Stimulated activated CD8-positive, alpha-beta memory T cell treated with anti-CD3 and anti-CD28 coated beads, Interleukin-7, amount 100 ng/mL, for 48 hours (primary cell): ENCODE measurements at regions not wholly inside any gene's neighbourhood (a gene's known extent, or its start where the extent isn't known, plus 50 kb on each side); places are given as distances from the start of the nearest gene placed in this dataset.
"Not testable (repeated sequence)": the region's sequence is repeated elsewhere in the genome, so short reads cannot be mapped to it uniquely, and the experiment has no call there.

Experiments
- DNase-seq, 2 donors: peaks; one replicate each; pipeline ENCODE4 v3.0.0-alpha.2; 2020; ENCODE audit warnings: low read depth in 1 of 2; ENCODE audit errors: extremely low read depth in 1 of 2

GRCh38 chr3:157859541-157859940, 246.7 kb downstream of the SHOX2 start:
- DNase-seq: no peak

GRCh38 chr3:157858821-157859220, 247.4 kb downstream of the SHOX2 start:
- DNase-seq: no peak

- DNase-seq: no peak
These were observed 248.8 kb downstream of the SHOX2 start for GRCh38 chr3:157857440-157857839.

GRCh38 chr3:157856078-157856939, 249.9 kb downstream of the SHOX2 start:
- DNase-seq: no peak

- DNase-seq: not testable (repeated sequence)
These were observed 260.4 kb downstream of the SHOX2 start for GRCh38 chr3:157845839-157846238.

- no peak for DNase-seq
These were observed 261.2 kb downstream of the SHOX2 start for GRCh38 chr3:157844800-157845565.

GRCh38 chr3:157844216-157844615, 262.0 kb downstream of the SHOX2 start:
- no peak for DNase-seq

- no peak for DNase-seq
These were observed 265.2 kb downstream of the SHOX2 start for GRCh38 chr3:157841029-157841428.

GRCh38 chr3:157840564-157840963, 265.7 kb downstream of the SHOX2 start:
- DNase-seq: no peak

- no peak for DNase-seq
These were observed 267.8 kb downstream of the SHOX2 start for GRCh38 chr3:157838457-157838856.

- no peak for DNase-seq
These were observed 268.9 kb downstream of the SHOX2 start for GRCh38 chr3:157837336-157837735.

GRCh38 chr3:157836022-157836421, 270.2 kb downstream of the SHOX2 start:
- no peak for DNase-seq

- no peak for DNase-seq
These were observed 273.6 kb downstream of the SHOX2 start for GRCh38 chr3:157832588-157832987.

GRCh38 chr3:157830556-157831236, 275.5 kb downstream of the SHOX2 start:
- DNase-seq: no peak

GRCh38 chr3:157829786-157830185, 276.4 kb downstream of the SHOX2 start:
- DNase-seq: no peak

GRCh38 chr3:157824281-157824680, 281.9 kb downstream of the SHOX2 start:
- no peak for DNase-seq

- DNase-seq: no peak
These were observed 283.2 kb downstream of the SHOX2 start for GRCh38 chr3:157823050-157823449.

GRCh38 chr3:157820157-157820517, 286.1 kb downstream of the SHOX2 start:
- no peak for DNase-seq

- no peak for DNase-seq
These were observed 286.7 kb downstream of the SHOX2 start for GRCh38 chr3:157819270-157820156.

- DNase-seq: no peak
These were observed 289.3 kb downstream of the SHOX2 start for GRCh38 chr3:157816896-157817295.

GRCh38 chr3:157816296-157816695, 289.9 kb downstream of the SHOX2 start:
- DNase-seq: no peak
